Activated CD4-positive, alpha-beta T cell treated with anti-CD3 and anti-CD28 coated beads, Interleukin-2, amount 10 ng/mL, durations not matched to agents 24 days and 14 days (primary cell): ENCODE measurements at regions not wholly inside any gene's neighbourhood (a gene's known extent, or its start where the extent isn't known, plus 50 kb on each side); places are given as distances from the start of the nearest gene placed in this dataset.

ENCODE experiments used
- DNase-seq: peaks from one replicate; pipeline ENCODE4 v3.0.0; 2022
- H3K27ac Mint-ChIP-seq: one replicate; pipeline ENCODE4 v1.8.0; 2022; ENCODE audit warnings: mild to moderate bottlenecking, mixed read lengths
- H3K27me3 Mint-ChIP-seq: one replicate; pipeline ENCODE4 v1.8.0; 2022; ENCODE audit warnings: mixed read lengths
- H3K36me3 Mint-ChIP-seq: one replicate; pipeline ENCODE4 v1.8.0; 2022; ENCODE audit warnings: low read depth, mild to moderate bottlenecking, mixed read lengths
- H3K4me1 Mint-ChIP-seq: one replicate; pipeline ENCODE4 v1.8.0; 2021; ENCODE audit warnings: mixed read lengths
- H3K4me3 Mint-ChIP-seq: one replicate; pipeline ENCODE4 v1.8.0; 2022; ENCODE audit warnings: mild to moderate bottlenecking, moderate library complexity, mixed read lengths
- H3K9me3 Mint-ChIP-seq: one replicate; pipeline ENCODE4 v1.8.0; 2021; ENCODE audit warnings: mixed read lengths
- intact Hi-C: fragments of 100-400 bp; cut with micrococcal nuclease; formaldehyde crosslinking; loops from one replicate; pipeline ENCODE4 v1.15.1; 2023

- intact Hi-C loops, result no loop called here
- Mint-ChIP-seq H3K36me3 (no peaks in the 10 kb centered on the region), H3K27me3 (no peaks in the 10 kb centered on the region), H3K4me3 (no peak overlapping the region), H3K27ac (no peak overlapping the region), H3K4me1 (no peaks in the 10 kb centered on the region), H3K9me3 (no peaks in the 10 kb centered on the region)
- DNase-seq, result no peak
Observed at GRCh38 chrX:17299206-17299605, 75.8 kb upstream of the NHS start.

- H3K9me3 Mint-ChIP-seq, result no peaks in the 10 kb centered on the region
- DNase-seq, result no peak
- no peaks in the 10 kb centered on the region for H3K36me3 Mint-ChIP-seq
- H3K27me3 Mint-ChIP-seq, result no peaks in the 10 kb centered on the region
- no peak overlapping the region for H3K4me3 Mint-ChIP-seq
- intact Hi-C loops, result no loop called here
- H3K27ac Mint-ChIP-seq, result no peak overlapping the region
- no peaks in the 10 kb centered on the region for H3K4me1 Mint-ChIP-seq
Observed at GRCh38 chrX:17323397-17323796, 51.6 kb upstream of the NHS start.
